Activated B cell treated with CpG ODN at 0.5 μM for 24 hours (primary cell): ENCODE measurements at regions not wholly inside any gene's neighbourhood (a gene's known extent, or its start where the extent isn't known, plus 50 kb on each side); places are given as distances from the start of the nearest gene placed in this dataset.

Source experiments
- ATAC-seq: fragments of 200-7000 bp; cut with Tn5 transposase; one replicate; pipeline ENCODE4 v1.10.0; 2021; ENCODE audit warnings: low read depth, mild to moderate bottlenecking, moderate library complexity
- CTCF ChIA-PET: fragments of 350-600 bp; sonication (Branson Sonifier 250); formaldehyde crosslinking; loops from one replicate; lab custom pipeline; 2021; ENCODE audit warnings: antibody characterized with exemption; lab: Charles Lee
- POLR2A ChIA-PET: fragments of 350-600 bp; sonication (Branson Sonifier 250); formaldehyde crosslinking; loops from one replicate; lab custom pipeline; 2021; ENCODE audit warnings: antibody characterized with exemption; lab: Charles Lee
- DNase-seq: peaks from one replicate; pipeline ENCODE4 v3.0.0; 2022
- H3K27ac Mint-ChIP-seq: one replicate; pipeline ENCODE4 v1.8.0; 2020; ENCODE audit warnings: mixed read lengths
- H3K27me3 Mint-ChIP-seq: one replicate; pipeline ENCODE4 v1.8.0; 2021; ENCODE audit warnings: mixed read lengths
- H3K36me3 Mint-ChIP-seq: one replicate; pipeline ENCODE4 v1.8.0; 2021; ENCODE audit warnings: low read depth, mixed read lengths
- H3K4me1 Mint-ChIP-seq: one replicate; pipeline ENCODE4 v1.8.0; 2021; ENCODE audit warnings: mixed read lengths
- H3K4me3 Mint-ChIP-seq: one replicate; pipeline ENCODE4 v1.8.0; 2020; ENCODE audit warnings: mild to moderate bottlenecking, mixed read lengths
- H3K9me3 Mint-ChIP-seq: one replicate; pipeline ENCODE4 v1.8.0; 2020; ENCODE audit warnings: mixed read lengths
- CTCF ChIP-seq: fragments of 200-600 bp; IDR thresholded peaks from one replicate; pipeline ENCODE4 v1.8.0; 2022; ENCODE audit warnings: antibody characterized with exemption, mild to moderate bottlenecking
- intact Hi-C: fragments of 100-400 bp; cut with micrococcal nuclease; formaldehyde crosslinking; loops from one replicate; pipeline ENCODE4 v1.15.1; 2024

- intact Hi-C loops = no loop called here
- H3K4me1 Mint-ChIP-seq = no peaks in the 10 kb centered on the region
- TF ChIP-seq CTCF = no peak
- no peaks in the 10 kb centered on the region for H3K36me3 Mint-ChIP-seq
- H3K27ac Mint-ChIP-seq = no peak overlapping the region
- no peaks in the 10 kb centered on the region for H3K27me3 Mint-ChIP-seq
- ChIA-PET POLR2A (no interaction called here), CTCF (no interaction called here)
- H3K9me3 Mint-ChIP-seq = no peaks in the 10 kb centered on the region
- ATAC-seq = no peak
- H3K4me3 Mint-ChIP-seq = no peak overlapping the region
- no peak for DNase-seq
Observed at GRCh38 chr17:70365091-70365583, 195.8 kb downstream of the KCNJ2 start.

DNA sequence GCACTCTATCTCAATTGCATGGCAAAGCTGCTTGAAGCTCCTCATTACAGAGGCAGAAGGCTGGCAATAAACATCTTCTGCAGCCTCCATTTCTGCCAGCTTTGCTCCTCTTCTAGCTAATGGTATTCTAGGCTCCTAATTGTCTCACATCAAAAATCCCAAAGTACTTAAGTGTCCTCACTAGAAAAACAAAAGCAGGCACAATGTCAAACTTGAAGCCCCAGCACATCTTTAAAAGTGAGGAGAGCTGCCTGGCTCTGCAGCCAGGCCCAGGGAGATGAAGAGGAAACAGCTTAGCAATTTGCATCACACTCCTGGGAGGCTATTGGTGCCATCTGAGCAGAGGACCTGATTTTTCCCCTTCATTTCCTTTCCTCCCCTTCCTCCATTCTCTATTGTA, 197.1 kb downstream of the KCNJ2 start:
- no peak overlapping the region for H3K27ac Mint-ChIP-seq
- DNase-seq = no peak
- H3K4me3 Mint-ChIP-seq = no peak overlapping the region
- no peak for ATAC-seq
- H3K4me1 Mint-ChIP-seq = no peaks in the 10 kb centered on the region
- no peaks in the 10 kb centered on the region for H3K36me3 Mint-ChIP-seq
- no peak for TF ChIP-seq CTCF
- CTCF ChIA-PET = no interaction called here
- intact Hi-C loops = no loop called here
- H3K27me3 Mint-ChIP-seq = no peaks in the 10 kb centered on the region
- H3K9me3 Mint-ChIP-seq = no peaks in the 10 kb centered on the region
- POLR2A ChIA-PET = no interaction called here

- ATAC-seq (no peak), DNase-seq (no peak)
- H3K36me3 Mint-ChIP-seq = no peaks in the 10 kb centered on the region
- no peak overlapping the region for H3K27ac Mint-ChIP-seq
- TF ChIP-seq CTCF = no peak
- POLR2A ChIA-PET = no interaction called here
- intact Hi-C loops = no loop called here
- H3K27me3 Mint-ChIP-seq = no peaks in the 10 kb centered on the region
- CTCF ChIA-PET = no interaction called here
- H3K9me3 Mint-ChIP-seq = no peaks in the 10 kb centered on the region
- no peak overlapping the region for H3K4me3 Mint-ChIP-seq
- H3K4me1 Mint-ChIP-seq = no peaks in the 10 kb centered on the region
Observed at GRCh38 chr17:70368011-70368410, 198.7 kb downstream of the KCNJ2 start.

DNA sequence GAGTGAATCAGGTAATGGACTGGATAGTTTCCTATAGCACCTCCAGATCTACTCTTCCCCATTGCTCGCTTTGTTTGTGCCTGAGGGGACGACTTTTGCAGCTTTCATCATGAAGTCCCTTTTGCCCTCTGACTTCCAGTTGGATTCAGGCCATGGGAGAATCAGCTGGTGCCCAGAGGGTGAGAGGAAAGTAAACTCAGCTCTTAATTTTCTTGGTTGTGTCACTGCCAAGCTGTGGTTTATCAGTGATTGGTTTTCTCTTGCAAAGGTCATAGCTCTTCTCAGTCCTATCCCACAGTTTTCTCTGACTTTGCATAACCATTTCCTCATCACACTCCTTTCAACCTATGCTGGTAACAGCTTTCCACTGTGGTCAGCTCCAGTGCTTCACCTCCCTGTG, 200.1 kb downstream of the KCNJ2 start:
- no peak for TF ChIP-seq CTCF
- no peak for ATAC-seq

DNA sequence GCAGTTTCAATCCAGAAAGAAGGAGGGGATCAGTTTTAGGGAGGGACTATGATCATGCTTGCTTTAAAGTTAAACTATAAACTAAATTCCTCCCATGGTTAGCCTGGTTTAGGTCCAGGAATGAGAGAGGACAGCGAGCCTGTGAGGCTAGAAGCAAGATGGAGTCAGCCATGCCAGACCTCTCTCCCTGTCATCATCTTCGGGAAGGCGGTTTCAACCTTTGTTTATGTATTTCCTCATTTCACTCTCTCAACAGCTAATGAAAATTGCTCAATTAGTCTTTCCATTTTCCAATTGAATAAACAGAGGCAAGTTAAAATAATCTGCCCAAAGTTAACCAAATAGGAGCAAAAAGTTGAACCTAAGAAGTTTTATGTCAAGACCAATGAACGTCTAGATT, 201.5 kb downstream of the KCNJ2 start:
- Mint-ChIP-seq H3K27ac (no peak overlapping the region), H3K4me3 (no peak overlapping the region), H3K9me3 (peaks cover 2% of the 10 kb centered on the region), H3K36me3 (no peaks in the 10 kb centered on the region), H3K4me1 (no peaks in the 10 kb centered on the region), H3K27me3 (no peaks in the 10 kb centered on the region)
- ATAC-seq (no peak), DNase-seq (no peak)
- POLR2A ChIA-PET = no interaction called here
- intact Hi-C loops = no loop called here
- TF ChIP-seq CTCF = no peak
- CTCF ChIA-PET = no interaction called here

More for the DNA sequence above, 200.1 kb downstream of the KCNJ2 start:
- Mint-ChIP-seq H3K9me3 (peaks cover 2% of the 10 kb centered on the region), H3K27ac (no peak overlapping the region), H3K27me3 (no peaks in the 10 kb centered on the region), H3K36me3 (no peaks in the 10 kb centered on the region), H3K4me3 (no peak overlapping the region), H3K4me1 (no peaks in the 10 kb centered on the region)
- no peak for DNase-seq
- intact Hi-C loops = no loop called here
- ChIA-PET POLR2A (no interaction called here), CTCF (no interaction called here)
